ENCODE measurements at regions not wholly inside any gene's neighbourhood (a gene's known extent, or its start where the extent isn't known, plus 50 kb on each side); places are given as distances from the start of the nearest gene placed in this dataset.

GRCh38 chr1:90347366-90347765 lies 352.5 kb downstream of the ZNF326 start:
- no peak for DNase-seq

- no peak for DNase-seq
Observed at GRCh38 chr1:90346757-90347156, 351.8 kb downstream of the ZNF326 start.

DNA sequence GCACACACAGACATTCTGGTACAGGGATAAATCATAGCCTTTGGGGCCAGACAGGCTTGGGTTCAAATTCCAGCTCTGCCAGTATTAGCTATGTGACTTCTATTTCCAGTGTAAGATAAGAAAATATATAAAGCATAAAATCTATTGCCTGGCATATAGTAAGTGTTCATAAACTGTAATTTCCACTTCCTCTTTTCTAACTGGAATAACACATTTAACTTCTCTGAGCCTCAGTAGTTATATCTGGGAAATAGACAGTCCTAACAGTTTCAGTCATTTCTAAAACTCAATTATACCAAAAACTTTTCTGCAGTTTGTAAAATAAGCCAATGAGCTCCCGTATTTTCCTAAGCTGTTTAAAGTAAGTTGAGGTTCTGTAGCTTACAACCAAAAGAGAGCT lies 351.4 kb downstream of the ZNF326 start:
- no peak for DNase-seq

DNA sequence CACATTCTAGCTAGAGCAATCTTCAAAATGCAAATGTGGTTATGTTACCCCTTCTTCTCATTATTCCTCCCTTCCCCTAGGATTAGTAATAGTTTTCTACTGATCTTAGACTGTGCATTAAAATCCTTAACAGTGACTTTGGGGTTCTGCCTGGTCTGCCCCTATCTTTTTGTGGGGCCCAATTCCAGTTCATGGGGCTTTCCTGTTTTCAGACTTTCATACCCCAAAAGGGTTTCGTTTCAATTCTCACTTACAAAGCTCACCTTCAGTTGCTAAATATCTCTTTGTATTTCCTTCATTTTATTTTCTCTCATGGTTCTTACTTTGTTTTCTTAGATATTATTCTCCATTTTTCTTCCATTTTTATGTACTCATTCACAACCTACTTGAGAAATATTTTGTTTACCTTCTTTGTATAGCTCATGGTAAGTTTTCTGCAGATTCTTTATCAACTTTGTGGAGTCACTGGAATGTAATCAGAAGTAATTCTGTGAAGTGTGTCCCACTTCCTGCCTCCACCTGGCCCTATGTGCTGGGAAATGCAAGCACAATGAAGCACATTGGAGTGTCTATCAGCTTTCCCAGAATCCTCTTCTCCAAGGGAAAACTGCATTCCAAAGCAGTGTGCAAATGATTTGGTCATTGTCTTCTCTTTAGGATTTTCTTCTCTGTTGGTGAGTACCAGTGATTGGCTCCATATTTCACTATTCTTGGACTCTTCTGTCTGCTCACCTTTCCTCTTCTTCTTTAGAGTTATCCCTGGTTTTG lies 350.2 kb downstream of the ZNF326 start:
- DNase-seq, result no peak

- no peak for DNase-seq
Observed at GRCh38 chr1:90341516-90341915, 346.6 kb downstream of the ZNF326 start.

GRCh38 chr1:90340606-90341005 lies 345.7 kb downstream of the ZNF326 start:
- no peak for DNase-seq

DNA sequence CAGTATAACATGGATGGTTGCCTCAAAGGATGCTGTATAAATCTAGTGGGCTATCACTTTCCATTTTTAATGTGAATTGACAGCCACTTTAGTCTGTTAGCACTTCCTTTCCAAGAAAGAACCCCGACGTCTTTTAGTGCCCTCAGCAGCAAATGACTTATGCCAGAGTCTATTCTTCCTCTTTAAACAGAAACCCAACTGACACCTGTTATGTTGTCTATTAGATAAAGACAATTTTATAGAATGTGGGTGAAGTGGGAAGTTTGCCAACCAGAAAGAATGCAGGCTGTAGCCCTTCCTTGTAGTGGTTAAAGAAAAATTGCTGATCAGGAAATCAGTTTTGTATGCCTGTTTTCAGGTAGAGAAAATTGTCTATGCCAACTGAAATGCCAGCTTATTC lies 344.9 kb downstream of the ZNF326 start:
- no peak for DNase-seq

- no peak for DNase-seq
Observed at GRCh38 chr1:90336552-90337324, 341.8 kb downstream of the ZNF326 start.

GRCh38 chr1:90335558-90335957 lies 340.6 kb downstream of the ZNF326 start:
- DNase-seq, result no peak

DNA sequence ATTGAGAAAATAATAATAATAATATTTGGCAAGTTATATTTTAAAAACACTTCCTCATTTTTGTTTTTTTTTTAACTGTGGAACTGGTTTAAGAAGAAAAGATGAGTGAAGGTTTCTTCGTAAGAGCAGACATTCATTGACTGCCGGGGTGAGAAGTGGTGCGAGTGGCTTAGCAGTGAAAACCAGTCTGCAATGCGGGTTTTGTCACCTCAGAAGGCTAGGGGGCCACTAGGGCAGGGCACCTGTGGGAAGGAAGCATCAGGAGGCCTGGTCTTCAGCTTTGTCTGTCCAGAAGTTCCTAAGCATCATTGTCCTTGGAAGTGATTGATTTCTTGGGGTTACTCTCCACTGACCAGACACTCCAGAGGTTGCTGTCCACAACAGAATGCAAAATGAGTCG lies 339.2 kb downstream of the ZNF326 start:
- DNase-seq, result no peak

DNA sequence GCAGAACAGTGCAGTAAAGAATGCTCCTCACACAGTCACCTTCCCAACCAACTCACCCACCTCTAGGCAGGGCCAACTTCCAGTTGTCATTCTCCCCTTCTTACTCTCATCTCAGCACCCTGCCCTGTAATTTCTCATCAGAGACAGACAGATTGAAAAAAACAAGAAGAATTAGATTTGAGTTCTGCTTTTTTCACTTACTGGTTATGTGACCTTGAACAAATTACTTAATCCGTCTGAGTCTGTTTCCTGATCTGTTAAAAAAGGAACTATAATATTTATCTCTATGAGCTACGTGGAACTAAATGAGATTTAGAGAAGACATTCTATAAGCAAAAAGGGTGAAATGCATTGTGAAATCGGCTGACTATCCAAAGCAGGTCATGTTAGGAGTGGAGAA lies 330.3 kb downstream of the ZNF326 start:
- DNase-seq, result no peak

- no peak for DNase-seq
Observed at GRCh38 chr1:90322186-90322585, 327.3 kb downstream of the ZNF326 start.

- DNase-seq, result no peak
Observed at GRCh38 chr1:90319918-90320317, 325.0 kb downstream of the ZNF326 start.

- DNase-seq, result no peak
Observed at GRCh38 chr1:90318431-90318830, 323.5 kb downstream of the ZNF326 start.

DNA sequence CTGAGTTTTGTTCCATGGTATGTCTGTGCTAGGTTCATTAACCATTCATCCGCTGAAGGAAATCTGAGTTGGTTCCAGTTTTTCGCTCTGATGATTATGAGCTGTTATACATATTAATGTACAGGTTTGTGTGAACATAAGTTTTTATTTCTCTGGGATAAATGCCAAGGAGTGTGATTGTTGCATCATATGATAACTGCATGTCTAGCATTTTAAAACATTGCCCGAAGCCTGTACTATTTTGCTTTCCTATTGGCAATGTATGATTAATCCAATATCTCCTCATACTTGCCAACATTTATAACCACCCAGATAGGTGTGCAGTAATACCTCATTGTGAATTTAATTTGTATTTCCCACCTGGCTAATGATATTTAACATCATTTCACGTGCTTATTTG lies 322.7 kb downstream of the ZNF326 start:
- DNase-seq, result no peak

GRCh38 chr1:90314533-90314932 lies 319.6 kb downstream of the ZNF326 start:
- no peak for DNase-seq

- no peak for DNase-seq
Observed at GRCh38 chr1:90313778-90314177, 318.9 kb downstream of the ZNF326 start.

DNA sequence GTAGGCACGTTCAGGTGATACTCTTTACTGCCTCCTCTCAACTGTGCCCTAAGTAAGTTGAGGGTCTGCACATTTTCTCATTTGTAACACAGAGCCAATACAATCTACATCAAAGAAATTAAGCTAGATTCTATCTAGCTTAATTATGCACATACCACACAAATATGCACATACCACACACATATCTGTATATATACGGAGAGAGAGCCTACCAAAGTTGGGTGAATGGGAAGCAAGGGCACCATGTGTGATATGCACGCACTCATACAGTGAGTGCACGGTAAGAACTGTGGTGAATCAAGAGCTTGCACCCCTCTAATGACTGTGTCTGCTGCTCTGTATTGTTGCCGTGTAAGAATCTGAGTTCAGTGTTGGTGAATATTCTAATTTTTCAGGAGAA lies 314.9 kb downstream of the ZNF326 start:
- no peak for DNase-seq

- no peak for DNase-seq
Observed at GRCh38 chr1:90308421-90308820, 313.5 kb downstream of the ZNF326 start.

GRCh38 chr1:90305577-90305976 lies 310.7 kb downstream of the ZNF326 start:
- no peak for DNase-seq

- no peak for DNase-seq
Observed at GRCh38 chr1:90296327-90296726, 301.4 kb downstream of the ZNF326 start.

- DNase-seq, result no peak
Observed at GRCh38 chr1:90295534-90295933, 300.6 kb downstream of the ZNF326 start.

GRCh38 chr1:90291431-90292216 lies 296.7 kb downstream of the ZNF326 start:
- DNase-seq, result no peak

- DNase-seq, result no peak
Observed at GRCh38 chr1:90282811-90283210, 287.9 kb downstream of the ZNF326 start.

Data from GOT3 (cell line).